HEK293T (cell line): ENCODE measurements at regions not wholly inside any gene's neighbourhood (a gene's known extent, or its start where the extent isn't known, plus 50 kb on each side); places are given as distances from the start of the nearest gene placed in this dataset.

ENCODE experiments used
- FOXK2 ChIP-seq: fragments of 450-650 bp; IDR thresholded peaks from 2 replicates; pipeline ENCODE4 v1.6.1; 2016; ENCODE audit warnings: mild to moderate bottlenecking
- HDGF ChIP-seq: fragments of 450-650 bp; IDR thresholded peaks from 2 replicates; pipeline ENCODE4 v1.6.1; 2017; ENCODE audit warnings: antibody characterized with exemption, borderline replicate concordance
- LEF1 ChIP-seq: fragments of 450-650 bp; IDR thresholded peaks from 2 replicates; pipeline ENCODE4 v1.6.1; 2017; ENCODE audit warnings: mild to moderate bottlenecking, borderline replicate concordance
- SP1 ChIP-seq: fragments of 450-650 bp; IDR thresholded peaks from 2 replicates; pipeline ENCODE4 v1.6.1; 2017
- SUZ12 ChIP-seq: fragments of 450-650 bp; IDR thresholded peaks from 2 replicates; pipeline ENCODE4 v1.6.1; 2016; ENCODE audit warnings: mild to moderate bottlenecking
- TARDBP ChIP-seq: fragments of 450-650 bp; IDR thresholded peaks from 2 replicates; pipeline ENCODE4 v1.6.1; 2016
- TF ChIP-seq, protein P1 (sequence below): fragments of 450-650 bp; IDR thresholded peaks from 2 replicates; pipeline ENCODE4 v1.6.1; 2016

DNA sequence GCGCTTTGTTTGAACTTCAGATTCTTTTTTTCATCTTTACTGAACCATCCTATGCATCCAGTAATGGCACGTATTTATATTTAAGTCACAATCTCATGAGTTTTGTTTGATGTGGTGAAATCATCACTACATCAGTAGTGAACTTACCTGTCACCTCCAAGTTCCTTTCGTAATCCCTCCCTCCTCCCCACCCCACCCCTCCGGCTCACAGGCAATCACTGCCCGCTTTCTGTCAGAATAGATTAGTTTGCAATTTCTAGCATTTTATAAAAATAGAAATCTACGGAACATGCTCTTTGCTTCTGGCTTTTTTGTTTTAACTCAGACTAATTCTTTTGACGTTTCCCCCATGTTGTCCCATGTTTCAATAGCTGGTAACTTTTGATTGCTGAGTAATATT is 305.4 kb upstream of the IRX4 start:
- no peak for TF ChIP-seq SP1
- TF ChIP-seq HDGF = no peak
- no peak for TF ChIP-seq LEF1
- TF ChIP-seq FOXK2 = no peak
- no peak for TF ChIP-seq SUZ12
- TF ChIP-seq, protein P1, sequence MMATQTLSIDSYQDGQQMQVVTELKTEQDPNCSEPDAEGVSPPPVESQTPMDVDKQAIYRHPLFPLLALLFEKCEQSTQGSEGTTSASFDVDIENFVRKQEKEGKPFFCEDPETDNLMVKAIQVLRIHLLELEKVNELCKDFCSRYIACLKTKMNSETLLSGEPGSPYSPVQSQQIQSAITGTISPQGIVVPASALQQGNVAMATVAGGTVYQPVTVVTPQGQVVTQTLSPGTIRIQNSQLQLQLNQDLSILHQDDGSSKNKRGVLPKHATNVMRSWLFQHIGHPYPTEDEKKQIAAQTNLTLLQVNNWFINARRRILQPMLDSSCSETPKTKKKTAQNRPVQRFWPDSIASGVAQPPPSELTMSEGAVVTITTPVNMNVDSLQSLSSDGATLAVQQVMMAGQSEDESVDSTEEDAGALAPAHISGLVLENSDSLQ = no peak
- TF ChIP-seq TARDBP = no peak
